K562 (cell line): ENCODE measurements at regions not wholly inside any gene's neighbourhood (a gene's known extent, or its start where the extent isn't known, plus 50 kb on each side); places are given as distances from the start of the nearest gene placed in this dataset.

ENCODE experiments used
- ATAC-seq: fragments of 200-7000 bp; cut with Tn5 transposase; 3 replicates; pipeline ENCODE4 v1.9.1; 2020; ENCODE audit warnings: moderate library complexity
- BruUV-seq: library from RNA; stranded (reverse); fragments of 400-500 nt; replicated peaks from 2 replicates; lab custom pipeline; 2021; lab: Mats Ljungman, UMichigan
- CTCF ChIA-PET: fragments of 300-600 bp; formaldehyde crosslinking; extraction: SDS; loops from one replicate; lab custom pipeline; 2021; ENCODE audit warnings: low intra/inter-chr PET ratio; lab: Yijun Ruan, JAX
- POLR2A ChIA-PET: fragments of 300-600, 350-650 bp; sonication (Branson Sonifier 250); formaldehyde crosslinking; extraction: SDS; loops from one replicate; lab custom pipeline; 2021; ENCODE audit warnings: antibody characterized with exemption, inconsistent platforms; lab: Yijun Ruan, JAX
- DNase-seq, 4 experiments: peaks; one replicate each; pipeline versions ENCODE4 v3.0.0 to v3.0.0-alpha.2; 2011 to 2018; ENCODE audit warnings: low spot score in 3 of 4, mixed read lengths in 3 of 4; ENCODE audit errors: extremely low read depth in 1 of 4
- FAIRE-seq: peaks from 2 replicates; lab custom pipeline; 2011; peaks lifted over from hg19 to GRCh38; lab: Jason Lieb, UNC
- H2AFZ ChIP-seq: 2 replicates; pipeline ENCODE4 v1.6.0; 2011; ENCODE audit warnings: low read depth, low read length, control low read depth, inconsistent platforms
- H3K27ac ChIP-seq: fragments of 200-600 bp; 3 replicates; pipeline ENCODE4 v1.8.0; 2011; ENCODE audit warnings: low read depth, mild to moderate bottlenecking, control low read depth, inconsistent platforms, low read length, moderate library complexity, mixed read lengths; ENCODE audit errors: extremely low read depth
- H3K27me3 ChIP-seq, 2 experiments: fragments of 300-600 bp in 1 of 2; 2 replicates in 1 of 2; 3 replicates in 1 of 2; pipeline versions ENCODE4 v1.6.0 to v1.8.0; 2011; ENCODE audit warnings: inconsistent platforms in 2 of 2, low read length in 2 of 2, mild to moderate bottlenecking in 1 of 2, mixed read lengths in 1 of 2, moderate library complexity in 1 of 2; ENCODE audit not compliant: control insufficient read depth in 2 of 2, insufficient read depth in 2 of 2
- H3K36me3 ChIP-seq: fragments of 300-600 bp; 3 replicates; pipeline ENCODE4 v1.8.0; 2011; ENCODE audit warnings: mild to moderate bottlenecking, low read length, inconsistent platforms; ENCODE audit not compliant: control insufficient read depth, insufficient read depth
- H3K4me1 ChIP-seq, 2 experiments: fragments of 200-600 bp in 1 of 2; replicated peaks in 1 of 2; 2 replicates in 1 of 2; 3 replicates in 1 of 2; pipeline versions ENCODE4 v1.5.1 to v1.8.0; 2011; ENCODE audit warnings: inconsistent platforms in 2 of 2, low read length in 2 of 2, mild to moderate bottlenecking in 1 of 2, mixed read lengths in 1 of 2, moderate library complexity in 1 of 2; ENCODE audit not compliant: control insufficient read depth in 2 of 2, insufficient read depth in 2 of 2
- H3K4me2 ChIP-seq: 2 replicates; pipeline ENCODE4 v1.6.1; 2011; ENCODE audit warnings: low read length, control low read depth, inconsistent platforms, mixed read lengths; ENCODE audit not compliant: insufficient read depth
- H3K4me3 ChIP-seq: fragments of 200-600 bp; sonication (generic), shearing (Covaris generic); 2 replicates; pipeline ENCODE4 v1.5.1; 2016; ENCODE audit warnings: control low read depth, inconsistent platforms
- H3K79me2 ChIP-seq: fragments of 200-600 bp; 3 replicates; pipeline ENCODE4 v1.8.0; 2011; ENCODE audit warnings: low read length, inconsistent platforms; ENCODE audit not compliant: control insufficient read depth, insufficient read depth
- H3K9ac ChIP-seq, 2 experiments: 2 replicates each; pipeline versions ENCODE4 v1.6.0 to v1.6.1; 2011; ENCODE audit warnings: low read depth in 2 of 2, low read length in 2 of 2, control low read depth in 1 of 2, inconsistent platforms in 1 of 2, mild to moderate bottlenecking in 1 of 2, mixed read lengths in 1 of 2; ENCODE audit not compliant: insufficient read depth in 1 of 2
- H3K9me1 ChIP-seq: one replicate; pipeline ENCODE4 v1.6.0; 2011; ENCODE audit warnings: inconsistent platforms, mild to moderate bottlenecking, low read length, moderate library complexity; ENCODE audit not compliant: control insufficient read depth, insufficient read depth
- H3K9me3 ChIP-seq: replicated peaks from 2 replicates; pipeline ENCODE4 v1.5.1; 2011; ENCODE audit warnings: low read depth, low read length, inconsistent platforms; ENCODE audit not compliant: control insufficient read depth, insufficient read depth
- H4K20me1 ChIP-seq: replicated peaks from 2 replicates; pipeline ENCODE4 v1.6.1; 2011; ENCODE audit warnings: low read length, inconsistent platforms, mixed read lengths; ENCODE audit not compliant: control insufficient read depth, insufficient read depth
- CCAR2 ChIP-seq: fragments of 200-400 bp; formaldehyde crosslinking; IDR thresholded peaks from 2 replicates; pipeline ENCODE4 v1.6.1; 2017; ENCODE audit warnings: mild to moderate bottlenecking, low read depth, low read length
- FOXP4 ChIP-seq: sonication (generic); formaldehyde crosslinking; IDR thresholded peaks from 2 replicates; pipeline ENCODE4 v1.8.0; 2022; ENCODE audit warnings: mild to moderate bottlenecking, missing genetic modification reagents, borderline replicate concordance
- HINFP ChIP-seq: fragments of 450-650 bp; conservative IDR thresholded peaks from 2 replicates; pipeline ENCODE4 v1.6.1; 2016; ENCODE audit warnings: missing genetic modification characterization, low read depth, mild to moderate bottlenecking, control low read depth, missing compliant biosample characterization
- HOMEZ ChIP-seq: fragments of 250-450 bp; sonication (Bioruptor Pico); IDR thresholded peaks from 2 replicates; pipeline ENCODE4 v1.4.0; 2020; ENCODE audit warnings: mild to moderate bottlenecking, moderate library complexity
- IRF2 ChIP-seq: sonication (generic); formaldehyde crosslinking; IDR thresholded peaks from 2 replicates; pipeline ENCODE4 v1.8.1; 2022; ENCODE audit warnings: mild to moderate bottlenecking, missing genetic modification reagents
- KHSRP ChIP-seq: fragments of 450-650 bp; IDR thresholded peaks from 2 replicates; pipeline ENCODE4 v1.6.1; 2017
- MAFK ChIP-seq: IDR thresholded peaks from 2 replicates; pipeline ENCODE4 v1.6.1; 2011; ENCODE audit warnings: low read length, improper control_type of control experiment
- MBD1 ChIP-seq: fragments of 250-450 bp; sonication (Bioruptor Pico); IDR thresholded peaks from 2 replicates; pipeline ENCODE4 v1.8.0; 2022; ENCODE audit warnings: inconsistent platforms
- NFYB ChIP-seq: IDR thresholded peaks from 2 replicates; pipeline ENCODE4 v1.6.1; 2011; ENCODE audit warnings: mild to moderate bottlenecking, moderate library complexity; ENCODE audit not compliant: insufficient read length; ENCODE audit errors: extremely low read depth
- PHF8 ChIP-seq: fragments of 200-600 bp; sonication (generic); IDR thresholded peaks from 2 replicates; pipeline ENCODE4 v1.6.1; 2012; ENCODE audit warnings: mixed run types, mild to moderate bottlenecking, inconsistent platforms, low read length, moderate library complexity, borderline replicate concordance
- TRIM24 ChIP-seq, 2 experiments: fragments of 450-650 bp; IDR thresholded peaks; 2 replicates each; pipeline ENCODE4 v1.6.1; 2016
- ZBTB12 ChIP-seq: fragments of 250-450 bp; sonication (Bioruptor Pico); IDR thresholded peaks from 2 replicates; pipeline ENCODE4 v1.4.0; 2020
- ZFPM2 ChIP-seq: fragments of 250-450 bp; sonication (Bioruptor Pico); IDR thresholded peaks from 2 replicates; pipeline ENCODE4 v1.5.1; 2022; ENCODE audit warnings: mild to moderate bottlenecking
- ZNF408 ChIP-seq: fragments of 250-450 bp; sonication (Bioruptor Pico); IDR thresholded peaks from 2 replicates; pipeline ENCODE4 v1.4.0; 2020; ENCODE audit warnings: low read depth, mild to moderate bottlenecking, moderate library complexity
- ZNF561 ChIP-seq: fragments of 450-650 bp; formaldehyde crosslinking; conservative IDR thresholded peaks from 2 replicates; pipeline ENCODE4 v1.4.0; 2020; ENCODE audit warnings: mild to moderate bottlenecking, moderate library complexity
- WGBS: fragments of 100-300 bp; shearing (Covaris generic); methylation state at CpG from one replicate; pipeline ENCODE4 v1.1.6; 2016; ENCODE audit warnings: low coverage, mixed read lengths; ENCODE audit not compliant: insufficient coverage; ENCODE audit errors: missing lambda C conversion rate; 5-methylcytosine and 5-hydroxymethylcytosine counted together
- in situ Hi-C: fragments of 300-500 bp; cut with MboI; formaldehyde crosslinking; loops from 4 replicates; pipeline ENCODE4 v1.15.0; 2018; ENCODE audit warnings: inconsistent platforms, mixed read lengths
- intact Hi-C: fragments of 100-400 bp; cut with micrococcal nuclease; formaldehyde crosslinking; loops from 2 replicates; pipeline ENCODE4 v1.14.2; 2022

GRCh38 chr14:87450193-87450592 is 542.8 kb downstream of the GALC start:
- DNase-seq (no peak), ATAC-seq (no peak), FAIRE-seq (no peak)
- CTCF ChIA-PET: no interaction called here
- no peaks in the 10 kb centered on the region for H3K4me1 ChIP-seq
- H3K36me3 ChIP-seq: no peaks in the 10 kb centered on the region
- no peaks in the 10 kb centered on the region for H3K79me2 ChIP-seq
- no peaks in the 10 kb centered on the region for H3K27me3 ChIP-seq
- H4K20me1 ChIP-seq: no peaks in the 10 kb centered on the region
- POLR2A ChIA-PET: no interaction called here
- no peak overlapping the region for H3K4me2 ChIP-seq
- 0% methylated on average over 2 of the region's 3 CpGs for WGBS
- no peaks in the 10 kb centered on the region for H3K9me1 ChIP-seq
- no TSS peak for BruUV-seq
- intact Hi-C loops: no loop called here
- no peak overlapping the region for H3K9ac ChIP-seq
- in situ Hi-C loops: no loop called here
- no peak overlapping the region for H2AFZ ChIP-seq
- no peaks in the 10 kb centered on the region for H3K9me3 ChIP-seq
- H3K4me3 ChIP-seq: no peak overlapping the region
- no peak overlapping the region for H3K27ac ChIP-seq
- TF ChIP-seq ZBTB12 (no peak), PHF8 (no peak), CCAR2 (no peak), TRIM24 (IDR thresholded peaks at IDR 0.05) (no peak), ZFPM2 (CRISPR knock-in tag) (no peak), FOXP4 (CRISPR knock-in tag) (no peak), ZNF408 (CRISPR knock-in tag) (no peak), NFYB (no peak), ZNF561 (CRISPR knock-in tag) (no peak), KHSRP (no peak), IRF2 (no peak), MAFK (no peak), HINFP (tag) (no peak), MBD1 (CRISPR knock-in tag) (no peak), HOMEZ (CRISPR knock-in tag) (no peak)
